ENCODE measurements at regions not wholly inside any gene's neighbourhood (a gene's known extent, or its start where the extent isn't known, plus 50 kb on each side); places are given as distances from the start of the nearest gene placed in this dataset.

DNA sequence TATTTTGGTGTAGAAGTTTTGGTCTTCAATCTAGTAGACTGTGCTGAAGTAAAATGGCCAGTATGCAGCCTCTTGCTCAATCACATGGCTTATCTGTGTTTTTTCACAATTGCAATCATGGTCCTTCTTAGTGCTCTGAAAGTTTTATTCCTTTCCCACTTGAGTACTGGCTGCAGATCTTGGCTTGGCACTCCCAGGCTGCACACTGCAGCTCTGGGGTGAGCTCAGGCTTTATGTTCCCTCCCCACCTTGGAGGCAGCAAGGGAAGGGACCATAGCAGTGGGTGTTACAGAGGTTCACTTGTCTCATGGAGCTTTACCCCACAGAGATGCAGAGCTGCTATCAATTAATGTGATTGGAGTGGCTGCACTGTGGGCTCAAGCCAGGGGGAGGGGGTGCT, 156.0 kb downstream of the TENT5D start:
- Histone ChIP-seq H3K4me1 (ENCODE audit: insufficient read depth, low read length) (no peaks in the 10 kb centered on the region), H3K27me3 (ENCODE audit: control insufficient read depth in 1 of 2, insufficient read depth in 2 of 2, low read length in 2 of 2) (no peaks in the 10 kb centered on the region), H4K20me1 (ENCODE audit: insufficient read depth, low read length) (no peaks in the 10 kb centered on the region), H3K4me3 (replicated peaks in 1 of 3; ENCODE audit: insufficient read depth in 1 of 3, low read depth in 2 of 3, low read length in 3 of 3) (no peak overlapping the region), H3K9ac (ENCODE audit: insufficient read depth, low read depth, low read length) (no peak overlapping the region), H3K9me3 (ENCODE audit: low read length) (no peaks in the 10 kb centered on the region), H3K27ac (ENCODE audit: extremely low read length, insufficient read depth, low read length) (no peak overlapping the region), H3K79me2 (ENCODE audit: insufficient read depth, low read length) (no peaks in the 10 kb centered on the region), H3K4me2 (ENCODE audit: low read depth, low read length) (no peak overlapping the region), H3K36me3 (replicated peaks in 1 of 2; ENCODE audit: control insufficient read depth in 1 of 2, insufficient read depth in 2 of 2, low read length in 2 of 2) (no peaks in the 10 kb centered on the region), H2AFZ (ENCODE audit: low read length) (no peak overlapping the region)
- BruUV-seq (replicated peaks): no TSS peak
- intact Hi-C loops (cut with micrococcal nuclease; ENCODE audit: unreplicated experiment) (no loop called here), in situ Hi-C loops (cut with HindIII; ENCODE audit: extremely low pct_ligation_motif_present, low pct_unique_long_range_greater_than_20kb) (no loop called here)
- ChIA-PET POLR2A (no interaction called here), CTCF (ENCODE audit: low intra/inter-chr PET ratio, low total read pairs) (no interaction called here)
- TF ChIP-seq TCF7L2 (IDR thresholded peaks at IDR 0.05; ENCODE audit: low read depth, low read length): no peak
- no peak for TF ChIP-seq ZKSCAN5 (CRISPR knock-in tag; IDR thresholded peaks at IDR 0.05)
- no peak for TF ChIP-seq ZNF766 (CRISPR knock-in tag; IDR thresholded peaks at IDR 0.05; ENCODE audit: borderline replicate concordance)
- no peak for DNase-seq (ENCODE audit: low spot score)
- ATAC-seq: no peak
- no peak for FAIRE-seq

DNA sequence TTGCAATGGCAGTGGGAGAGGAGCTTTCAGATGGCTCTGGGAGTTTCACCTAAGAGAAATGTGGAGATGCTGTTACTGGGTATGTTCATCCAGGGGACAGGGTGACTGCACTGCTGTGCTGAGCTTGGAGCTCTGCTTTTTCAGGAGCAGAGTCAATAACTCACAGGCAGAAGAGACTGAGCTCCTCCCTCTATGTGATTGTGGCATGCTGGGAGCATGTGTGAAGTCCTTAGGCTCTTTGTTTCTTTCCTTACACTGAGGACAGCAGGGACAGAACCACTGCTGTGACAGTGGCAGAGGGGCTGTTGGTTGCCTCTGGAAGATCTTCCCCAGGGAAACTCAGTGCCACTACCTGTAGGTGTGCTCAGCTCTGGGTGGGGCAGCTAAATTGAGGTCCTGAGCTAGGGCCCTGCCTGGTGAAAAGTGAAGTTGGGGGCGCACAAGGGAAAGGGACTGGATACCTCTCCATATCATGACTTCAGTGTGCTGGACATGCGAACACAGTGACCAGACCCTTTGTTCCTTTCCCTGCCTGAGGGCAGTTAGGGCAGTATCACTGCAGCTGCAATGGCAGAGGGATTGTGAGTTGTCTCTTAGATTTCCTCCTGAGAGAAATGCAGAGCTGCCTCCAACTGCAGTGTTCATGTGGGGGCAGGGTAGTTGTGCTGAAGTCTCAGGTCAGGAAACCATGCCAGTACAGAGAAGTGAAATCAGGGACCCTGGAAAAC, 156.7 kb downstream of the TENT5D start:
- no peak for TF ChIP-seq ZNF547 (CRISPR knock-in tag; IDR thresholded peaks at IDR 0.05)
- TF ChIP-seq TCF12 (IDR thresholded peaks at IDR 0.05): no peak
- TF ChIP-seq TCF12 (CRISPR knock-in tag; IDR thresholded peaks at IDR 0.05): no peak
- no peak for TF ChIP-seq HNF4G (IDR thresholded peaks at IDR 0.05; ENCODE audit: borderline replicate concordance, low read depth, low read length)
- no peak for TF ChIP-seq HNF4G (CRISPR knock-in tag; IDR thresholded peaks at IDR 0.05; ENCODE audit: borderline replicate concordance, low read depth)
- no peak for TF ChIP-seq ZNF225 (CRISPR knock-in tag; IDR thresholded peaks at IDR 0.05)
- TF ChIP-seq ZNF652 (CRISPR knock-in tag; IDR thresholded peaks at IDR 0.05; ENCODE audit: borderline replicate concordance, low read depth): no peak
- no peak for TF ChIP-seq SYNCRIP (IDR thresholded peaks at IDR 0.05; ENCODE audit: insufficient read depth, low read depth, low read length)
- TF ChIP-seq, protein P1, sequence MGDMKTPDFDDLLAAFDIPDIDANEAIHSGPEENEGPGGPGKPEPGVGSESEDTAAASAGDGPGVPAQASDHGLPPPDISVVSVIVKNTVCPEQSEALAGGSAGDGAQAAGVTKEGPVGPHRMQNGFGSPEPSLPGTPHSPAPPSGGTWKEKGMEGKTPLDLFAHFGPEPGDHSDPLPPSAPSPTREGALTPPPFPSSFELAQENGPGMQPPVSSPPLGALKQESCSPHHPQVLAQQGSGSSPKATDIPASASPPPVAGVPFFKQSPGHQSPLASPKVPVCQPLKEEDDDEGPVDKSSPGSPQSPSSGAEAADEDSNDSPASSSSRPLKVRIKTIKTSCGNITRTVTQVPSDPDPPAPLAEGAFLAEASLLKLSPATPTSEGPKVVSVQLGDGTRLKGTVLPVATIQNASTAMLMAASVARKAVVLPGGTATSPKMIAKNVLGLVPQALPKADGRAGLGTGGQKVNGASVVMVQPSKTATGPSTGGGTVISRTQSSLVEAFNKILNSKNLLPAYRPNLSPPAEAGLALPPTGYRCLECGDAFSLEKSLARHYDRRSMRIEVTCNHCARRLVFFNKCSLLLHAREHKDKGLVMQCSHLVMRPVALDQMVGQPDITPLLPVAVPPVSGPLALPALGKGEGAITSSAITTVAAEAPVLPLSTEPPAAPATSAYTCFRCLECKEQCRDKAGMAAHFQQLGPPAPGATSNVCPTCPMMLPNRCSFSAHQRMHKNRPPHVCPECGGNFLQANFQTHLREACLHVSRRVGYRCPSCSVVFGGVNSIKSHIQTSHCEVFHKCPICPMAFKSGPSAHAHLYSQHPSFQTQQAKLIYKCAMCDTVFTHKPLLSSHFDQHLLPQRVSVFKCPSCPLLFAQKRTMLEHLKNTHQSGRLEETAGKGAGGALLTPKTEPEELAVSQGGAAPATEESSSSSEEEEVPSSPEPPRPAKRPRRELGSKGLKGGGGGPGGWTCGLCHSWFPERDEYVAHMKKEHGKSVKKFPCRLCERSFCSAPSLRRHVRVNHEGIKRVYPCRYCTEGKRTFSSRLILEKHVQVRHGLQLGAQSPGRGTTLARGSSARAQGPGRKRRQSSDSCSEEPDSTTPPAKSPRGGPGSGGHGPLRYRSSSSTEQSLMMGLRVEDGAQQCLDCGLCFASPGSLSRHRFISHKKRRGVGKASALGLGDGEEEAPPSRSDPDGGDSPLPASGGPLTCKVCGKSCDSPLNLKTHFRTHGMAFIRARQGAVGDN (CRISPR knock-in tag; IDR thresholded peaks at IDR 0.05): no peak
- TF ChIP-seq GPN1 (CRISPR knock-in tag; IDR thresholded peaks at IDR 0.05; ENCODE audit: borderline replicate concordance): no peak
- no peak for TF ChIP-seq ERF (CRISPR knock-in tag; IDR thresholded peaks at IDR 0.05)
- no peak for FAIRE-seq
- ChIA-PET CTCF (ENCODE audit: low intra/inter-chr PET ratio, low total read pairs) (no interaction called here), POLR2A (no interaction called here)
- no peaks in the 10 kb centered on the region for H3K36me3 ChIP-seq (replicated peaks in 1 of 2; ENCODE audit: control insufficient read depth in 1 of 2, insufficient read depth in 2 of 2, low read length in 2 of 2)
- no peaks in the 10 kb centered on the region for H3K4me1 ChIP-seq (ENCODE audit: insufficient read depth, low read length)
- H3K4me2 ChIP-seq (ENCODE audit: low read depth, low read length): no peak overlapping the region
- no TSS peak for BruUV-seq (replicated peaks)
- no peaks in the 10 kb centered on the region for H3K9me3 ChIP-seq (ENCODE audit: low read length)
- H3K27me3 ChIP-seq (ENCODE audit: control insufficient read depth in 1 of 2, insufficient read depth in 2 of 2, low read length in 2 of 2): no peaks in the 10 kb centered on the region
- 0% methylated on average over 2 of the region's 2 CpGs for WGBS (ENCODE audit: low lambda C conversion rate)
- in situ Hi-C loops (cut with HindIII; ENCODE audit: extremely low pct_ligation_motif_present, low pct_unique_long_range_greater_than_20kb): no loop called here
- H2AFZ ChIP-seq (ENCODE audit: low read length): no peak overlapping the region
- no peaks in the 10 kb centered on the region for H3K79me2 ChIP-seq (ENCODE audit: insufficient read depth, low read length)
- H4K20me1 ChIP-seq (ENCODE audit: insufficient read depth, low read length): no peaks in the 10 kb centered on the region
- H3K27ac ChIP-seq (ENCODE audit: extremely low read length, insufficient read depth, low read length): no peak overlapping the region
- no peak for ATAC-seq
- H3K4me3 ChIP-seq (replicated peaks in 1 of 3; ENCODE audit: insufficient read depth in 1 of 3, low read depth in 2 of 3, low read length in 3 of 3): no peak overlapping the region
- no peak for DNase-seq (ENCODE audit: low spot score)
- H3K9ac ChIP-seq (ENCODE audit: insufficient read depth, low read depth, low read length): no peak overlapping the region
- intact Hi-C loops (cut with micrococcal nuclease; ENCODE audit: unreplicated experiment): no loop called here
